NCI-H345 treated with DMSO at 0.1 percent for 48 hours (cell line): ENCODE measurements at regions not wholly inside any gene's neighbourhood (a gene's known extent, or its start where the extent isn't known, plus 50 kb on each side); places are given as distances from the start of the nearest gene placed in this dataset.
"Not testable (repeated sequence)": the region's sequence is repeated elsewhere in the genome, so short reads cannot be mapped to it uniquely, and the experiment has no call there.

ENCODE experiments used
- DNase-seq: peaks from one replicate; lab custom pipeline; 2025; ENCODE audit not compliant: unreplicated experiment; lab: John Stamatoyannopoulos, UW

GRCh38 chr18:32884543-32884942, 111.7 kb upstream of the KLHL14 start:
- no peak for DNase-seq

- DNase-seq: peak; percentile 82
These were observed 108.2 kb upstream of the KLHL14 start for GRCh38 chr18:32881009-32881408.

- no peak for DNase-seq
These were observed 106.7 kb upstream of the KLHL14 start for GRCh38 chr18:32879497-32879896.

- no peak for DNase-seq
These were observed 105.6 kb upstream of the KLHL14 start for GRCh38 chr18:32878436-32878835.

DNA sequence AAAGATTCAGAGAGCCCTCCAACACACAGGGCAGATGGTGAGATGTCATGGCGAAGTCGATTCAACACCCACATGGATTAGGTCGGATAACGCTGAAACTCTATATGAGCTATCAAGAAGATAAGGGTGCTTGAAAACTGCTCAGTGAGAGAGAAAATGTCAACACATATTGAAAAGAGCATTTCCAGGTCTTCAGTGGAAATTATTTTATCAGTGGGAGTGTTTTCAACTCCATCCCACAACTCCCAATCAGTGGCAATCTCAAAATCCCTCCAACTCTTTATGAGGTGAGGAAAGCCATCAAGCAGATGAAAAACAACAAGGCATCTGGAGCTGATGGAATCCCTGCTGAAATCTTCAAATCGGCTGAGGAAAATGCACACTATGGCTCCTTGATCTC, 104.5 kb upstream of the KLHL14 start:
- peak; percentile 24 for DNase-seq

DNA sequence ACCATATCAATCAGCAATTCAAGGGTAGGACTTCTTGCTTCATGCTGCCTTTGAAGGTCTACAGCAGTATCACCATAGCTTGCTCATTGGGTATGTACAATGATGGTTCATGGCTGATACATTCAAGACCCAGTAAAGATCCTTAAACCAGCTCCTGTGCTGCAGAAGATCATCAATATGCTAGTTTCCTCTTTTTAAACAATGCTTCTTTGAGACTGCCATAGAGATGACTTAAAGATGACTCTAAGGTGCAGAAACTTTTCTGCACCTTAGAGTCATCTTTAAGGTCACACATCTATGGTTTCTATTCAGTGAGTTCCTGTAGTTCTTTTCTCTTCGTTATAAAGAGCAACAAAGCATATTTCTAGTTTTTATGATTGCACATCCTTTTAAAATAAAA, 102.8 kb upstream of the KLHL14 start:
- DNase-seq: no peak

GRCh38 chr18:32871786-32872185, 99.0 kb upstream of the KLHL14 start:
- no peak for DNase-seq

GRCh38 chr18:32870611-32871010, 97.8 kb upstream of the KLHL14 start:
- no peak for DNase-seq

- no peak for DNase-seq
These were observed 95.6 kb upstream of the KLHL14 start for GRCh38 chr18:32868406-32868805.

GRCh38 chr18:32867936-32868335, 95.1 kb upstream of the KLHL14 start:
- no peak for DNase-seq

DNA sequence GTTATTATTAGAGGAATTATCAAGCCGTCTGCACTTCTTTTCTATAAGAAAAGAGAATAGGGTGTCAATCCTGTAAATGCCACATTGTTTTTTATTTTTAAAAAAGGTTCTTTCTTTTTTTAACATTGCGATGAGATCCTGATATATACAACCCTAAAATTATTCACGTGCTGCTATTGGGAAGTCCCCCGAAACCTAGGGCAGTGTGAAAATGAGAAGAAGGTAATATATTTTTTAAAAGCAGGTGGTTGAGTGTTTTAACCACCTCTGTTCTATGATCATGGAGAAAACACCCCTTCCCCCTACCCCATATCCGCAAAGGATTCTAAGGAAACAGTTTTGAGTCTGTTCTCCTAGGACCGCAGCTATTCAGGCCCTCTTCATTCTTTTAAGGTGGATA, 94.5 kb upstream of the KLHL14 start:
- DNase-seq: no peak

- DNase-seq: not testable (repeated sequence)
These were observed 89.2 kb upstream of the KLHL14 start for GRCh38 chr18:32862031-32862430.

GRCh38 chr18:32851936-32852335, 79.1 kb upstream of the KLHL14 start:
- no peak for DNase-seq

DNA sequence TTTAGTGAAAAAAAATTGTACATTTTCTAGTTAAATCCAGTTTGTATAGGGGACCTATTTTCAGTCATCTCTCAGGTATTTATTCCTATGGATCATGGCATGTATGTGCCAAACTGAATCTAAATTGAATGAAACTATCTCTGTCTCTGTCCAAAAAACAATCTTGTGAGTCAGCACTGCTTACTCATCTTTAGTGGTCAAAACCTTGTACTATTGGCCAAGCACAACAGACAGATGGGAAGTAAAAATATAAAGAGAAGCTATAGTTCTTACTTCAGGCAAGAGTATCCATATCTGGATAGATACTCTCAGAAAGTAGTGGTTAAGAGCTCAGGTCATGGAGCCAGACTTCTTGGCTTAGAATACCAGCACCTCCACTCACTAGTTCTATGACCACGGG, 76.0 kb upstream of the KLHL14 start:
- DNase-seq: no peak

GRCh38 chr18:32847691-32848090, 74.9 kb upstream of the KLHL14 start:
- DNase-seq: no peak

GRCh38 chr18:32846896-32847295, 74.1 kb upstream of the KLHL14 start:
- DNase-seq: no peak

GRCh38 chr18:32840962-32841361, 68.1 kb upstream of the KLHL14 start:
- no peak for DNase-seq

GRCh38 chr18:32835951-32836350, 63.1 kb upstream of the KLHL14 start:
- no peak for DNase-seq

GRCh38 chr18:32831781-32832180, 59.0 kb upstream of the KLHL14 start:
- no peak for DNase-seq

GRCh38 chr18:32823226-32823625, 50.4 kb upstream of the KLHL14 start:
- DNase-seq: no peak
